ENCODE measurements at regions not wholly inside any gene's neighbourhood (a gene's known extent, or its start where the extent isn't known, plus 50 kb on each side); places are given as distances from the start of the nearest gene placed in this dataset.

GRCh38 chr5:125278711-125279110 lies 532.3 kb upstream of the ZNF608 start:
- DNase-seq (ENCODE audit: extremely low read depth, low read depth), result no peak
- TF ChIP-seq, protein P1, sequence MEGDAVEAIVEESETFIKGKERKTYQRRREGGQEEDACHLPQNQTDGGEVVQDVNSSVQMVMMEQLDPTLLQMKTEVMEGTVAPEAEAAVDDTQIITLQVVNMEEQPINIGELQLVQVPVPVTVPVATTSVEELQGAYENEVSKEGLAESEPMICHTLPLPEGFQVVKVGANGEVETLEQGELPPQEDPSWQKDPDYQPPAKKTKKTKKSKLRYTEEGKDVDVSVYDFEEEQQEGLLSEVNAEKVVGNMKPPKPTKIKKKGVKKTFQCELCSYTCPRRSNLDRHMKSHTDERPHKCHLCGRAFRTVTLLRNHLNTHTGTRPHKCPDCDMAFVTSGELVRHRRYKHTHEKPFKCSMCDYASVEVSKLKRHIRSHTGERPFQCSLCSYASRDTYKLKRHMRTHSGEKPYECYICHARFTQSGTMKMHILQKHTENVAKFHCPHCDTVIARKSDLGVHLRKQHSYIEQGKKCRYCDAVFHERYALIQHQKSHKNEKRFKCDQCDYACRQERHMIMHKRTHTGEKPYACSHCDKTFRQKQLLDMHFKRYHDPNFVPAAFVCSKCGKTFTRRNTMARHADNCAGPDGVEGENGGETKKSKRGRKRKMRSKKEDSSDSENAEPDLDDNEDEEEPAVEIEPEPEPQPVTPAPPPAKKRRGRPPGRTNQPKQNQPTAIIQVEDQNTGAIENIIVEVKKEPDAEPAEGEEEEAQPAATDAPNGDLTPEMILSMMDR (IDR thresholded peaks at IDR 0.05; ENCODE audit: low read depth, low read length, missing control alignments), result no peak
- no peak overlapping the region for H3K4me3 ChIP-seq (replicated peaks; ENCODE audit: low read depth, low read length)

- H3K4me3 ChIP-seq (replicated peaks; ENCODE audit: low read depth, low read length), result no peak overlapping the region
- TF ChIP-seq, protein P1 (IDR thresholded peaks at IDR 0.05; ENCODE audit: low read depth, low read length, missing control alignments), result no peak
- no peak for DNase-seq (ENCODE audit: extremely low read depth, low read depth)
These were observed 535.2 kb upstream of the ZNF608 start for GRCh38 chr5:125281667-125282066.

- TF ChIP-seq, protein P1 (IDR thresholded peaks at IDR 0.05; ENCODE audit: low read depth, low read length, missing control alignments), result no peak
- DNase-seq (ENCODE audit: extremely low read depth, low read depth), result no peak
These were observed 536.9 kb upstream of the ZNF608 start for GRCh38 chr5:125283372-125283771.

DNA sequence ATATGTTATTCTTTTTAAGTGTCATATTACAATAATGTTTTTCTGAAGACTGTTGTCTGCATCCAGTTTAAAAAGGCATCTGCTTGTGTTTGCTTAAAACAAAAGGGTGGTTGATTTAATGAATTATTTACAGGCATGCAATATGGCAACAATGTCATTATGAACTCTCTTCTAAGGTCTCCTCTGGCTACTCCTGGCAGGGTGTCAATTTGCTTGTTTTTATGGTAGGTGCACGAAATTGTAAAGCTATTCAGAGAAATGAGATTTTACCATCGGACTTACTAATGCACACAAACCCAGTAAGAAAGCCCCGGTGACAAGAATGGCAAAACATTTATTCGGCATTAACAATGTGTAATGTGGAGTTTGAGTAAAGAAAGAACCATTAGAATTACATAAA lies 539.8 kb upstream of the ZNF608 start:
- TF ChIP-seq, protein P1 (IDR thresholded peaks at IDR 0.05; ENCODE audit: low read depth, low read length, missing control alignments), result no peak
- no peak overlapping the region for H3K4me3 ChIP-seq (replicated peaks; ENCODE audit: low read depth, low read length)
- DNase-seq (ENCODE audit: extremely low read depth, low read depth), result no peak

More at GRCh38 chr5:125283372-125283771, 536.9 kb upstream of the ZNF608 start:
- no peak overlapping the region for H3K4me3 ChIP-seq (replicated peaks; ENCODE audit: low read depth, low read length)

DNA sequence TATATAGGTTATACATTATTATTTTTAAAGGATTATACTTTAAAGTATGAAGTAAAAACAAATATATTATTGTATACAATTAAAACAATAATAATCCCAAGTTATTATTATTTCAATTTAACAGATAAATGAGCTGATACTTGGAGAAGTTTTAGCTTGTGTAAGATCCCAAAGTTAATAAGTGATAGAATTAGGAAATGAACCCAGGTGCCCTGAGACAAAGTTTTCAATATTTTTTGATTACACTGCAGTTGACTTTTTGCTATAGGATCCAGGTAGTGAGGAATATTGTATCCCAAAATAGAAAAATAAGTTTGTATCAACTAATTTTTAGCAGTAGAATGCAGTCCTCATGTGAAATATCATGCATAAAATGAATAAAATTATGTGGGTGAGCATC lies 543.2 kb upstream of the ZNF608 start:
- TF ChIP-seq, protein P1 (IDR thresholded peaks at IDR 0.05; ENCODE audit: low read depth, low read length, missing control alignments), result no peak
- no peak for DNase-seq (ENCODE audit: extremely low read depth, low read depth)

GRCh38 chr5:125290935-125291334 lies 544.5 kb upstream of the ZNF608 start:
- TF ChIP-seq, protein P1 (IDR thresholded peaks at IDR 0.05; ENCODE audit: low read depth, low read length, missing control alignments), result no peak
- no peak overlapping the region for H3K4me3 ChIP-seq (replicated peaks; ENCODE audit: low read depth, low read length)
- no peak for DNase-seq (ENCODE audit: extremely low read depth, low read depth)

More for the DNA sequence above, 543.2 kb upstream of the ZNF608 start:
- H3K4me3 ChIP-seq (replicated peaks; ENCODE audit: low read depth, low read length), result no peak overlapping the region

DNA sequence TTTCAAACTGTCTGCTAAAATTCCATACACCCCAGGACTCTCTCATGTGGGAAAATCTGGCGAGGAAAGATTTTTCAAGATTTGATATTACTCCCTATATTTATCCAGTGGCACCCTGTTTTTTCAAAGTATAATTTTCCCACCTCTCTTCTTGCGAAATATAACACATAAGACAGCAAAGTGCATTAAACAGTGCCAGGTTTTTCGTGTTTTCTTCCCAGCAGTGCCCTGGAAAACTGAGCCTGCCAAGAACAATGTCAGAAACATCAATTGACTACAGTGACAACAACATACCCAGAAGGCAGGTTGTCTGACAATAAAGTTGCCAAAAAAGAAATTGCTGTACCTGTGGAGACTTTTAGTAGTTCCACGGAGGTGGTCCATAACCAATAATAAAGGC lies 545.0 kb upstream of the ZNF608 start:
- DNase-seq (ENCODE audit: extremely low read depth, low read depth), result no peak
- no peak overlapping the region for H3K4me3 ChIP-seq (replicated peaks; ENCODE audit: low read depth, low read length)
- TF ChIP-seq, protein P1 (IDR thresholded peaks at IDR 0.05; ENCODE audit: low read depth, low read length, missing control alignments), result no peak
